GM12878 (cell line): ENCODE measurements at regions not wholly inside any gene's neighbourhood (a gene's known extent, or its start where the extent isn't known, plus 50 kb on each side); places are given as distances from the start of the nearest gene placed in this dataset.
"Not testable (repeated sequence)": the region's sequence is repeated elsewhere in the genome, so short reads cannot be mapped to it uniquely, and the experiment has no call there.

Experiments
- CHD4 ChIP-seq: fragments of 200-600 bp; sonication (generic); IDR thresholded peaks from 2 replicates; pipeline ENCODE4 v1.6.1; 2016; ENCODE audit warnings: mild to moderate bottlenecking
- EP300 ChIP-seq, 2 experiments: fragments of 150-350 bp in 1 of 2; IDR thresholded peaks; 2 replicates each; pipeline ENCODE4 v1.6.1; 2011 to 2012; ENCODE audit warnings: low read depth in 2 of 2, low read length in 2 of 2, borderline replicate concordance in 1 of 2, improper control_type of control experiment in 1 of 2, inconsistent platforms in 1 of 2; ENCODE audit not compliant: control insufficient read depth in 1 of 2
- FOXK2 ChIP-seq: fragments of 450-650 bp; IDR thresholded peaks from 2 replicates; pipeline ENCODE4 v1.6.1; 2017; ENCODE audit warnings: mild to moderate bottlenecking, moderate library complexity
- GATAD2B ChIP-seq: fragments of 450-650 bp; conservative IDR thresholded peaks from 2 replicates; pipeline ENCODE4 v1.6.1; 2017; ENCODE audit warnings: low read depth, mild to moderate bottlenecking, moderate library complexity
- MYB ChIP-seq: fragments of 150-350 bp; IDR thresholded peaks from 2 replicates; pipeline ENCODE4 v1.6.1; 2014; ENCODE audit warnings: mild to moderate bottlenecking, low read depth, low read length, borderline replicate concordance
- POLR2A ChIP-seq: IDR thresholded peaks from 2 replicates; pipeline ENCODE4 v1.6.1; 2011; ENCODE audit warnings: low read depth, mild to moderate bottlenecking, low read length
- RFX5 ChIP-seq: IDR thresholded peaks from 2 replicates; pipeline ENCODE4 v1.6.1; 2011; ENCODE audit warnings: low read depth, low read length, improper control_type of control experiment
- TARDBP ChIP-seq: IDR thresholded peaks from 2 replicates; pipeline ENCODE4 v1.6.1; 2016; ENCODE audit warnings: borderline replicate concordance
- TF ChIP-seq, protein P1 (sequence below): IDR thresholded peaks from 2 replicates; pipeline ENCODE4 v1.6.1; 2012; ENCODE audit warnings: mild to moderate bottlenecking, low read depth, low read length
- TF ChIP-seq, protein P2 (sequence below), 3 experiments: IDR thresholded peaks in 2 of 3; conservative IDR thresholded peaks in 1 of 3; 2 replicates each; pipeline ENCODE4 v1.5.1; 2011; ENCODE audit warnings: low read depth in 3 of 3, low read length in 3 of 3, mild to moderate bottlenecking in 3 of 3, control low read depth in 2 of 3, moderate library complexity in 2 of 3, inconsistent platforms in 1 of 3, mixed read lengths in 1 of 3; ENCODE audit not compliant: control insufficient read depth in 2 of 3, insufficient read depth in 1 of 3; ENCODE audit errors: extremely low read depth in 1 of 3
- TF ChIP-seq, protein P3 (sequence below): fragments of 450-650 bp; formaldehyde crosslinking; IDR thresholded peaks from 2 replicates; pipeline ENCODE4 v1.4.0; 2020; ENCODE audit warnings: mild to moderate bottlenecking, moderate library complexity
- TF ChIP-seq, protein P4 (sequence below): fragments of 450-650 bp; IDR thresholded peaks from 2 replicates; pipeline ENCODE4 v1.6.1; 2017; ENCODE audit warnings: mild to moderate bottlenecking, moderate library complexity

DNA sequence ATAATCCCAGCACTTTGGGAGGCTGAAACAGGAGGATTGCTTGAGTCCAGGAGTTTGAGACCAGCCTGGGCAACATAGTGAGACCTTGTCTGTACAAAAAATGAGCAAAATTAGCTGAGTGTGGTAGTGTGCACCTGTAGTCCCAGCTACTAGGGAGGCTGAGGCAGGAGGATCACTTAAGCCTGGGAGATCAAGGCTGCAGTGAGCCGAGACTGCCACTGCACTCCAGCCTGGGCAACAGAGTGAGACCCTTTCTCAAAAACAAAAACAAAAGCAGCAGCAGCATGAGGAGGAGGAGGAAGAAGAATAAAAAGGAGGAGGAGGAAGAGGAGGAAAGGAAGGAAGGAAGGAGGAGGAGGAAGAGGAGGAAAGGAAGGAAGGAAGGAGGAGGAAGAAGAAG is 116.5 kb upstream of the TDRD3 start:
- not testable (repeated sequence) for TF ChIP-seq POLR2A; EP300 (IDR thresholded peaks at IDR 0.05; ENCODE audit: borderline replicate concordance in 1 of 2, control insufficient read depth in 1 of 2, low read depth in 2 of 2, low read length in 2 of 2); GATAD2B; TARDBP; MYB; RFX5; CHD4; FOXK2
- TF ChIP-seq, protein P1, sequence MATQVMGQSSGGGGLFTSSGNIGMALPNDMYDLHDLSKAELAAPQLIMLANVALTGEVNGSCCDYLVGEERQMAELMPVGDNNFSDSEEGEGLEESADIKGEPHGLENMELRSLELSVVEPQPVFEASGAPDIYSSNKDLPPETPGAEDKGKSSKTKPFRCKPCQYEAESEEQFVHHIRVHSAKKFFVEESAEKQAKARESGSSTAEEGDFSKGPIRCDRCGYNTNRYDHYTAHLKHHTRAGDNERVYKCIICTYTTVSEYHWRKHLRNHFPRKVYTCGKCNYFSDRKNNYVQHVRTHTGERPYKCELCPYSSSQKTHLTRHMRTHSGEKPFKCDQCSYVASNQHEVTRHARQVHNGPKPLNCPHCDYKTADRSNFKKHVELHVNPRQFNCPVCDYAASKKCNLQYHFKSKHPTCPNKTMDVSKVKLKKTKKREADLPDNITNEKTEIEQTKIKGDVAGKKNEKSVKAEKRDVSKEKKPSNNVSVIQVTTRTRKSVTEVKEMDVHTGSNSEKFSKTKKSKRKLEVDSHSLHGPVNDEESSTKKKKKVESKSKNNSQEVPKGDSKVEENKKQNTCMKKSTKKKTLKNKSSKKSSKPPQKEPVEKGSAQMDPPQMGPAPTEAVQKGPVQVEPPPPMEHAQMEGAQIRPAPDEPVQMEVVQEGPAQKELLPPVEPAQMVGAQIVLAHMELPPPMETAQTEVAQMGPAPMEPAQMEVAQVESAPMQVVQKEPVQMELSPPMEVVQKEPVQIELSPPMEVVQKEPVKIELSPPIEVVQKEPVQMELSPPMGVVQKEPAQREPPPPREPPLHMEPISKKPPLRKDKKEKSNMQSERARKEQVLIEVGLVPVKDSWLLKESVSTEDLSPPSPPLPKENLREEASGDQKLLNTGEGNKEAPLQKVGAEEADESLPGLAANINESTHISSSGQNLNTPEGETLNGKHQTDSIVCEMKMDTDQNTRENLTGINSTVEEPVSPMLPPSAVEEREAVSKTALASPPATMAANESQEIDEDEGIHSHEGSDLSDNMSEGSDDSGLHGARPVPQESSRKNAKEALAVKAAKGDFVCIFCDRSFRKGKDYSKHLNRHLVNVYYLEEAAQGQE = not testable (repeated sequence)
- TF ChIP-seq, protein P2, sequence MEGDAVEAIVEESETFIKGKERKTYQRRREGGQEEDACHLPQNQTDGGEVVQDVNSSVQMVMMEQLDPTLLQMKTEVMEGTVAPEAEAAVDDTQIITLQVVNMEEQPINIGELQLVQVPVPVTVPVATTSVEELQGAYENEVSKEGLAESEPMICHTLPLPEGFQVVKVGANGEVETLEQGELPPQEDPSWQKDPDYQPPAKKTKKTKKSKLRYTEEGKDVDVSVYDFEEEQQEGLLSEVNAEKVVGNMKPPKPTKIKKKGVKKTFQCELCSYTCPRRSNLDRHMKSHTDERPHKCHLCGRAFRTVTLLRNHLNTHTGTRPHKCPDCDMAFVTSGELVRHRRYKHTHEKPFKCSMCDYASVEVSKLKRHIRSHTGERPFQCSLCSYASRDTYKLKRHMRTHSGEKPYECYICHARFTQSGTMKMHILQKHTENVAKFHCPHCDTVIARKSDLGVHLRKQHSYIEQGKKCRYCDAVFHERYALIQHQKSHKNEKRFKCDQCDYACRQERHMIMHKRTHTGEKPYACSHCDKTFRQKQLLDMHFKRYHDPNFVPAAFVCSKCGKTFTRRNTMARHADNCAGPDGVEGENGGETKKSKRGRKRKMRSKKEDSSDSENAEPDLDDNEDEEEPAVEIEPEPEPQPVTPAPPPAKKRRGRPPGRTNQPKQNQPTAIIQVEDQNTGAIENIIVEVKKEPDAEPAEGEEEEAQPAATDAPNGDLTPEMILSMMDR (IDR thresholded peaks at IDR 0.05 in 2 of 3, conservative IDR thresholded peaks at IDR 0.05 in 1 of 3; ENCODE audit: control insufficient read depth in 2 of 3, extremely low read depth in 1 of 3, insufficient read depth in 1 of 3, low read depth in 3 of 3, low read length in 3 of 3) = not testable (repeated sequence)
- TF ChIP-seq, protein P3, sequence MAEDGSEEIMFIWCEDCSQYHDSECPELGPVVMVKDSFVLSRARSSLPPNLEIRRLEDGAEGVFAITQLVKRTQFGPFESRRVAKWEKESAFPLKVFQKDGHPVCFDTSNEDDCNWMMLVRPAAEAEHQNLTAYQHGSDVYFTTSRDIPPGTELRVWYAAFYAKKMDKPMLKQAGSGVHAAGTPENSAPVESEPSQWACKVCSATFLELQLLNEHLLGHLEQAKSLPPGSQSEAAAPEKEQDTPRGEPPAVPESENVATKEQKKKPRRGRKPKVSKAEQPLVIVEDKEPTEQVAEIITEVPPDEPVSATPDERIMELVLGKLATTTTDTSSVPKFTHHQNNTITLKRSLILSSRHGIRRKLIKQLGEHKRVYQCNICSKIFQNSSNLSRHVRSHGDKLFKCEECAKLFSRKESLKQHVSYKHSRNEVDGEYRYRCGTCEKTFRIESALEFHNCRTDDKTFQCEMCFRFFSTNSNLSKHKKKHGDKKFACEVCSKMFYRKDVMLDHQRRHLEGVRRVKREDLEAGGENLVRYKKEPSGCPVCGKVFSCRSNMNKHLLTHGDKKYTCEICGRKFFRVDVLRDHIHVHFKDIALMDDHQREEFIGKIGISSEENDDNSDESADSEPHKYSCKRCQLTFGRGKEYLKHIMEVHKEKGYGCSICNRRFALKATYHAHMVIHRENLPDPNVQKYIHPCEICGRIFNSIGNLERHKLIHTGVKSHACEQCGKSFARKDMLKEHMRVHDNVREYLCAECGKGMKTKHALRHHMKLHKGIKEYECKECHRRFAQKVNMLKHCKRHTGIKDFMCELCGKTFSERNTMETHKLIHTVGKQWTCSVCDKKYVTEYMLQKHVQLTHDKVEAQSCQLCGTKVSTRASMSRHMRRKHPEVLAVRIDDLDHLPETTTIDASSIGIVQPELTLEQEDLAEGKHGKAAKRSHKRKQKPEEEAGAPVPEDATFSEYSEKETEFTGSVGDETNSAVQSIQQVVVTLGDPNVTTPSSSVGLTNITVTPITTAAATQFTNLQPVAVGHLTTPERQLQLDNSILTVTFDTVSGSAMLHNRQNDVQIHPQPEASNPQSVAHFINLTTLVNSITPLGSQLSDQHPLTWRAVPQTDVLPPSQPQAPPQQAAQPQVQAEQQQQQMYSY (CRISPR knock-in tag) = not testable (repeated sequence)
- TF ChIP-seq, protein P4, sequence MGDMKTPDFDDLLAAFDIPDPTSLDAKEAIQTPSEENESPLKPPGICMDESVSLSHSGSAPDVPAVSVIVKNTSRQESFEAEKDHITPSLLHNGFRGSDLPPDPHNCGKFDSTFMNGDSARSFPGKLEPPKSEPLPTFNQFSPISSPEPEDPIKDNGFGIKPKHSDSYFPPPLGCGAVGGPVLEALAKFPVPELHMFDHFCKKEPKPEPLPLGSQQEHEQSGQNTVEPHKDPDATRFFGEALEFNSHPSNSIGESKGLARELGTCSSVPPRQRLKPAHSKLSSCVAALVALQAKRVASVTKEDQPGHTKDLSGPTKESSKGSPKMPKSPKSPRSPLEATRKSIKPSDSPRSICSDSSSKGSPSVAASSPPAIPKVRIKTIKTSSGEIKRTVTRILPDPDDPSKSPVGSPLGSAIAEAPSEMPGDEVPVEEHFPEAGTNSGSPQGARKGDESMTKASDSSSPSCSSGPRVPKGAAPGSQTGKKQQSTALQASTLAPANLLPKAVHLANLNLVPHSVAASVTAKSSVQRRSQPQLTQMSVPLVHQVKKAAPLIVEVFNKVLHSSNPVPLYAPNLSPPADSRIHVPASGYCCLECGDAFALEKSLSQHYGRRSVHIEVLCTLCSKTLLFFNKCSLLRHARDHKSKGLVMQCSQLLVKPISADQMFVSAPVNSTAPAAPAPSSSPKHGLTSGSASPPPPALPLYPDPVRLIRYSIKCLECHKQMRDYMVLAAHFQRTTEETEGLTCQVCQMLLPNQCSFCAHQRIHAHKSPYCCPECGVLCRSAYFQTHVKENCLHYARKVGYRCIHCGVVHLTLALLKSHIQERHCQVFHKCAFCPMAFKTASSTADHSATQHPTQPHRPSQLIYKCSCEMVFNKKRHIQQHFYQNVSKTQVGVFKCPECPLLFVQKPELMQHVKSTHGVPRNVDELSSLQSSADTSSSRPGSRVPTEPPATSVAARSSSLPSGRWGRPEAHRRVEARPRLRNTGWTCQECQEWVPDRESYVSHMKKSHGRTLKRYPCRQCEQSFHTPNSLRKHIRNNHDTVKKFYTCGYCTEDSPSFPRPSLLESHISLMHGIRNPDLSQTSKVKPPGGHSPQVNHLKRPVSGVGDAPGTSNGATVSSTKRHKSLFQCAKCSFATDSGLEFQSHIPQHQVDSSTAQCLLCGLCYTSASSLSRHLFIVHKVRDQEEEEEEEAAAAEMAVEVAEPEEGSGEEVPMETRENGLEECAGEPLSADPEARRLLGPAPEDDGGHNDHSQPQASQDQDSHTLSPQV = not testable (repeated sequence)
